GM12892 (cell line): ENCODE measurements at regions not wholly inside any gene's neighbourhood (a gene's known extent, or its start where the extent isn't known, plus 50 kb on each side); places are given as distances from the start of the nearest gene placed in this dataset.

Source experiments
- POLR2A ChIP-seq: IDR thresholded peaks from 2 replicates; pipeline ENCODE4 v1.6.1; 2011; ENCODE audit warnings: low read depth, low read length, control low read depth
- TAF1 ChIP-seq: IDR thresholded peaks from 2 replicates; pipeline ENCODE4 v1.6.1; 2011; ENCODE audit warnings: low read depth, mild to moderate bottlenecking, control low read depth, low read length, borderline replicate concordance

GRCh38 chr14:98951521-98952152 lies 320.4 kb downstream of the BCL11B start:
- TF ChIP-seq TAF1 (no peak), POLR2A (no peak)
